H1 (cell line): ENCODE measurements at regions not wholly inside any gene's neighbourhood (a gene's known extent, or its start where the extent isn't known, plus 50 kb on each side); places are given as distances from the start of the nearest gene placed in this dataset.

Experiments used
- CTCF ChIA-PET: fragments of 300-600 bp; sonication (Branson Sonifier 250); formaldehyde crosslinking; loops from one replicate; lab custom pipeline; 2021; ENCODE audit not compliant: partially characterized antibody; lab: Charles Lee
- POLR2A ChIA-PET: fragments of 300-600 bp; sonication (Branson Sonifier 250); formaldehyde crosslinking; loops from one replicate; lab custom pipeline; 2021; ENCODE audit warnings: inconsistent platforms; ENCODE audit not compliant: partially characterized antibody; lab: Charles Lee
- DNase-seq, 2 experiments: peaks; one replicate each; pipeline versions ENCODE4 v3.0.0 to v3.0.0-alpha.2; 2010 to 2022; ENCODE audit warnings: low spot score in 2 of 2, low read depth in 1 of 2, mixed read lengths in 1 of 2
- FAIRE-seq: peaks from 2 replicates; lab custom pipeline; 2011; peaks lifted over from hg19 to GRCh38; lab: Jason Lieb, UNC
- H2AFZ ChIP-seq: 2 replicates; pipeline ENCODE4 v1.8.1; 2012; ENCODE audit warnings: low read length, inconsistent platforms
- H2AK5ac ChIP-seq: 2 replicates; pipeline ENCODE4 v1.6.1; 2013; ENCODE audit warnings: low read depth, low read length
- H2BK120ac ChIP-seq: replicated peaks from 2 replicates; pipeline ENCODE3; 2013; ENCODE audit warnings: low read depth, low read length, inconsistent platforms
- H2BK12ac ChIP-seq: 2 replicates; pipeline ENCODE4 v1.6.1; 2013; ENCODE audit warnings: low read depth, low read length
- H2BK15ac ChIP-seq: 2 replicates; pipeline ENCODE4 v1.6.1; 2013; ENCODE audit warnings: low read length
- H2BK20ac ChIP-seq: 2 replicates; pipeline ENCODE4 v1.6.1; 2013; ENCODE audit warnings: low read length
- H2BK5ac ChIP-seq: 2 replicates; pipeline ENCODE4 v1.6.1; 2013; ENCODE audit warnings: low read depth, low read length
- H3K14ac ChIP-seq: 2 replicates; pipeline ENCODE4 v1.6.1; 2013; ENCODE audit warnings: inconsistent platforms; ENCODE audit not compliant: insufficient read length
- H3K18ac ChIP-seq: 2 replicates; pipeline ENCODE4 v1.6.1; 2013; ENCODE audit warnings: low read length; ENCODE audit errors: extremely low read depth
- H3K23ac ChIP-seq: 2 replicates; pipeline ENCODE4 v1.6.1; 2013; ENCODE audit warnings: inconsistent platforms; ENCODE audit not compliant: insufficient read length
- H3K23me2 ChIP-seq: 2 replicates; pipeline ENCODE4 v1.6.1; 2013; ENCODE audit warnings: low read depth, low read length
- H3K27ac ChIP-seq: 2 replicates; pipeline ENCODE4 v1.6.1; 2011; ENCODE audit warnings: low read depth, low read length, inconsistent platforms
- H3K27me3 ChIP-seq, 4 experiments: replicated peaks in 1 of 4; 1 replicate in 1 of 4; 2 replicates in 3 of 4; pipeline versions ENCODE4 v1.6.1 to v1.8.1; 2011 to 2013; ENCODE audit warnings: low read length in 3 of 4, mild to moderate bottlenecking in 3 of 4, inconsistent platforms in 2 of 4, mixed read lengths in 2 of 4, moderate library complexity in 1 of 4; ENCODE audit not compliant: control insufficient read depth in 3 of 4, insufficient read depth in 3 of 4; ENCODE audit errors: extremely low read depth in 1 of 4
- H3K36me3 ChIP-seq, 4 experiments: 2 replicates each; pipeline versions ENCODE4 v1.6.1 to v1.8.1; 2011 to 2013; ENCODE audit warnings: mild to moderate bottlenecking in 4 of 4, low read length in 3 of 4, moderate library complexity in 2 of 4, control low read depth in 1 of 4, inconsistent platforms in 1 of 4; ENCODE audit not compliant: insufficient read depth in 4 of 4, control insufficient read depth in 2 of 4
- H3K4ac ChIP-seq: replicated peaks from 2 replicates; pipeline ENCODE3; 2013; ENCODE audit warnings: low read length, low read depth, mixed read lengths, inconsistent platforms; ENCODE audit not compliant: insufficient read length
- H3K4me1 ChIP-seq, 4 experiments: replicated peaks in 1 of 4; 1 replicate in 1 of 4; 2 replicates in 3 of 4; pipeline versions ENCODE4 v1.6.1 to v1.8.1; 2011 to 2013; ENCODE audit warnings: low read length in 3 of 4, inconsistent platforms in 2 of 4, mixed read lengths in 1 of 4; ENCODE audit not compliant: insufficient read depth in 4 of 4, control insufficient read depth in 3 of 4
- H3K4me2 ChIP-seq, 2 experiments: 2 replicates each; pipeline versions ENCODE4 v1.6.1 to v1.8.1; 2011 to 2013; ENCODE audit warnings: low read depth in 2 of 2, low read length in 2 of 2, control low read depth in 1 of 2, inconsistent platforms in 1 of 2, mild to moderate bottlenecking in 1 of 2; ENCODE audit not compliant: insufficient read depth in 1 of 2
- H3K4me3 ChIP-seq, 4 experiments: fragments of 200-600, 300-600 bp in 1 of 4; sonication (generic), shearing (Covaris generic), sonication (Bioruptor Twin) in 1 of 4; 2 replicates each; pipeline versions ENCODE4 v1.5.1 to v1.8.1; 2011 to 2016; ENCODE audit warnings: low read length in 4 of 4, low read depth in 3 of 4, control low read depth in 2 of 4, inconsistent platforms in 2 of 4, mild to moderate bottlenecking in 2 of 4, mixed read lengths in 1 of 4, moderate library complexity in 1 of 4; ENCODE audit not compliant: insufficient read depth in 2 of 4; ENCODE audit errors: extremely low read depth in 1 of 4
- H3K56ac ChIP-seq: replicated peaks from 2 replicates; pipeline ENCODE3; 2013; ENCODE audit warnings: low read depth, mild to moderate bottlenecking, mixed read lengths, low read length, inconsistent platforms; ENCODE audit not compliant: insufficient read length
- H3K79me1 ChIP-seq: 2 replicates; pipeline ENCODE4 v1.6.1; 2013; ENCODE audit warnings: low read depth, low read length, control low read depth
- H3K79me2 ChIP-seq, 2 experiments: 2 replicates each; pipeline versions ENCODE4 v1.6.1 to v1.8.1; 2012 to 2013; ENCODE audit warnings: low read length in 2 of 2, mild to moderate bottlenecking in 2 of 2, inconsistent platforms in 1 of 2; ENCODE audit not compliant: insufficient read depth in 2 of 2, control insufficient read depth in 1 of 2
- H3K9ac ChIP-seq, 4 experiments: replicated peaks in 1 of 4; 1 replicate in 1 of 4; 2 replicates in 3 of 4; pipeline versions ENCODE4 v1.6.1 to v1.8.1; 2011 to 2013; ENCODE audit warnings: low read depth in 3 of 4, low read length in 3 of 4, control low read depth in 2 of 4, mild to moderate bottlenecking in 2 of 4, moderate library complexity in 2 of 4, inconsistent platforms in 1 of 4; ENCODE audit errors: extremely low read depth in 1 of 4
- H3K9me3 ChIP-seq, 2 experiments: 2 replicates each; pipeline versions ENCODE4 v1.6.1 to v1.8.1; 2012 to 2013; ENCODE audit warnings: mild to moderate bottlenecking in 2 of 2, moderate library complexity in 2 of 2, control low read depth in 1 of 2, inconsistent platforms in 1 of 2, low read depth in 1 of 2, low read length in 1 of 2, mixed read lengths in 1 of 2; ENCODE audit not compliant: insufficient read depth in 2 of 2
- H4K20me1 ChIP-seq, 2 experiments: replicated peaks in 1 of 2; 2 replicates each; pipeline versions ENCODE3 to v1.8.1; 2011 to 2013; ENCODE audit warnings: inconsistent platforms in 2 of 2, low read length in 2 of 2, mild to moderate bottlenecking in 1 of 2; ENCODE audit not compliant: insufficient read depth in 2 of 2, control insufficient read depth in 1 of 2
- H4K5ac ChIP-seq: 2 replicates; pipeline ENCODE4 v1.6.1; 2013; ENCODE audit warnings: low read length, low read depth, mixed read lengths, inconsistent platforms; ENCODE audit not compliant: insufficient read length
- H4K8ac ChIP-seq: 2 replicates; pipeline ENCODE4 v1.8.0; 2013; ENCODE audit warnings: mild to moderate bottlenecking, moderate library complexity, low read length, inconsistent platforms; ENCODE audit not compliant: insufficient read depth; ENCODE audit errors: extremely low read depth
- H4K91ac ChIP-seq: replicated peaks from 2 replicates; pipeline ENCODE3; 2013; ENCODE audit warnings: low read length, mixed read lengths, inconsistent platforms; ENCODE audit not compliant: insufficient read length
- BACH1 ChIP-seq: IDR thresholded peaks from 2 replicates; pipeline ENCODE4 v1.6.1; 2012; ENCODE audit warnings: low read length, improper control_type of control experiment
- BRCA1 ChIP-seq: IDR thresholded peaks from 2 replicates; pipeline ENCODE4 v1.6.1; 2012; ENCODE audit warnings: low read depth, low read length, improper control_type of control experiment
- RAD21 ChIP-seq, 2 experiments: IDR thresholded peaks in 1 of 2; conservative IDR thresholded peaks in 1 of 2; 2 replicates each; pipeline ENCODE4 v1.6.1; 2011; ENCODE audit warnings: low read depth in 2 of 2, low read length in 2 of 2, improper control_type of control experiment in 1 of 2, inconsistent platforms in 1 of 2, mild to moderate bottlenecking in 1 of 2, moderate library complexity in 1 of 2
- RNF2 ChIP-seq: fragments of 200-900, 300-1000 bp; sonication (generic); IDR thresholded peaks from 2 replicates; pipeline ENCODE4 v1.7.1; 2016; ENCODE audit warnings: borderline replicate concordance, low read depth, mild to moderate bottlenecking, antibody characterized with exemption, low read length; ENCODE audit not compliant: poor library complexity, severe bottlenecking; ENCODE audit errors: missing control alignments
- RXRA ChIP-seq: IDR thresholded peaks from 2 replicates; pipeline ENCODE4 v1.6.1; 2011; ENCODE audit warnings: low read depth, mild to moderate bottlenecking, low read length, moderate library complexity; ENCODE audit not compliant: insufficient read depth
- SIN3A ChIP-seq, 2 experiments: IDR thresholded peaks in 1 of 2; conservative IDR thresholded peaks in 1 of 2; 2 replicates each; pipeline ENCODE4 v1.6.1; 2011 to 2012; ENCODE audit warnings: low read length in 2 of 2, improper control_type of control experiment in 1 of 2, low read depth in 1 of 2, mild to moderate bottlenecking in 1 of 2
- WGBS, 2 experiments: shearing (Covaris generic) in 1 of 2; methylation state at CpG; one replicate each; pipeline versions ENCODE4 v1.1.6 to v1.1.7; 2013 to 2015; ENCODE audit warnings: low lambda C conversion rate in 2 of 2, mixed read lengths in 2 of 2, inconsistent platforms in 1 of 2, low coverage in 1 of 2, missing lambda C conversion rate in 1 of 2; ENCODE audit not compliant: insufficient replicate concordance in 2 of 2, insufficient coverage in 1 of 2, insufficient read length in 1 of 2; ENCODE audit errors: extremely low coverage in 1 of 2, missing lambda C conversion rate in 1 of 2; 5-methylcytosine and 5-hydroxymethylcytosine counted together
- TF ChIP-seq, protein P1 (sequence below), 3 experiments: IDR thresholded peaks; 1 replicate in 2 of 3; 2 replicates in 1 of 3; pipeline versions ENCODE4 v1.5.1 to v1.6.1; 2011; ENCODE audit warnings: low read length in 3 of 3, mild to moderate bottlenecking in 3 of 3, inconsistent platforms in 2 of 3, low read depth in 1 of 3, moderate library complexity in 1 of 3; ENCODE audit not compliant: insufficient read depth in 1 of 3; ENCODE audit errors: control extremely low read depth in 1 of 3
- TF ChIP-seq, protein P2 (sequence below): IDR thresholded peaks from 2 replicates; pipeline ENCODE4 v1.6.1; 2011; ENCODE audit warnings: low read length, improper control_type of control experiment

DNA sequence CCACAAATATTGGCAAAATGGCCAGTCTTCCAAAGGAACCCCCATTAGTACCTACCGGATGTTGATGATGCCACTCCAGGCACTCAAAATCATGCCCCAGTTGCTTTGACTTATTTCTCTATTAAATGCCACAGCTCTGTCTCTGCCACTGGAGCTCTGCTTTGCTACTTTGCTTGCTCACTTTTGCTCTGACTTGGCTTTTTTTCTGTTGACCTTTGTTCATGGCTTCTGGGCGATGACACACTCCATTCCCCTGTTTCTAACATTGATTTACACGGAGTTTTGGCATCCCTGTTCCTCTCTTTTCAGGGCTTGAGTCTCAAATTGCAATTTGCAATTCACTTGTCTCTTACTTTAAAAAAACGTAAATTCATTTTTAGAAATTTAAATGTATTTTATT is 217.1 kb upstream of the SPRY2 start:
- H3K56ac ChIP-seq: no peak overlapping the region
- no peak overlapping the region for H3K23ac ChIP-seq
- no peak overlapping the region for H4K91ac ChIP-seq
- H3K27me3 ChIP-seq: no peaks in the 10 kb centered on the region
- TF ChIP-seq, protein P1, sequence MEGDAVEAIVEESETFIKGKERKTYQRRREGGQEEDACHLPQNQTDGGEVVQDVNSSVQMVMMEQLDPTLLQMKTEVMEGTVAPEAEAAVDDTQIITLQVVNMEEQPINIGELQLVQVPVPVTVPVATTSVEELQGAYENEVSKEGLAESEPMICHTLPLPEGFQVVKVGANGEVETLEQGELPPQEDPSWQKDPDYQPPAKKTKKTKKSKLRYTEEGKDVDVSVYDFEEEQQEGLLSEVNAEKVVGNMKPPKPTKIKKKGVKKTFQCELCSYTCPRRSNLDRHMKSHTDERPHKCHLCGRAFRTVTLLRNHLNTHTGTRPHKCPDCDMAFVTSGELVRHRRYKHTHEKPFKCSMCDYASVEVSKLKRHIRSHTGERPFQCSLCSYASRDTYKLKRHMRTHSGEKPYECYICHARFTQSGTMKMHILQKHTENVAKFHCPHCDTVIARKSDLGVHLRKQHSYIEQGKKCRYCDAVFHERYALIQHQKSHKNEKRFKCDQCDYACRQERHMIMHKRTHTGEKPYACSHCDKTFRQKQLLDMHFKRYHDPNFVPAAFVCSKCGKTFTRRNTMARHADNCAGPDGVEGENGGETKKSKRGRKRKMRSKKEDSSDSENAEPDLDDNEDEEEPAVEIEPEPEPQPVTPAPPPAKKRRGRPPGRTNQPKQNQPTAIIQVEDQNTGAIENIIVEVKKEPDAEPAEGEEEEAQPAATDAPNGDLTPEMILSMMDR (IDR thresholded peaks at IDR 0.05; ENCODE audit: control extremely low read depth in 1 of 3, insufficient read depth in 1 of 3, low read depth in 1 of 3, low read length in 3 of 3): no peak
- TF ChIP-seq RNF2: no peak
- TF ChIP-seq, protein P2, sequence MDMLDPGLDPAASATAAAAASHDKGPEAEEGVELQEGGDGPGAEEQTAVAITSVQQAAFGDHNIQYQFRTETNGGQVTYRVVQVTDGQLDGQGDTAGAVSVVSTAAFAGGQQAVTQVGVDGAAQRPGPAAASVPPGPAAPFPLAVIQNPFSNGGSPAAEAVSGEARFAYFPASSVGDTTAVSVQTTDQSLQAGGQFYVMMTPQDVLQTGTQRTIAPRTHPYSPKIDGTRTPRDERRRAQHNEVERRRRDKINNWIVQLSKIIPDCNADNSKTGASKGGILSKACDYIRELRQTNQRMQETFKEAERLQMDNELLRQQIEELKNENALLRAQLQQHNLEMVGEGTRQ: no peak
- no peak for TF ChIP-seq RAD21 (IDR thresholded peaks at IDR 0.05 in 1 of 2, conservative IDR thresholded peaks at IDR 0.05 in 1 of 2; ENCODE audit: low read depth in 2 of 2, low read length in 2 of 2)
- no peak for TF ChIP-seq RXRA
- no peak for TF ChIP-seq BRCA1
- no peak for TF ChIP-seq SIN3A (conservative IDR thresholded peaks at IDR 0.05 in 1 of 2, IDR thresholded peaks at IDR 0.05 in 1 of 2; ENCODE audit: low read depth in 1 of 2, low read length in 2 of 2)
- TF ChIP-seq BACH1: no peak
- TF ChIP-seq, all 59 proteins: peak for 0
- Histone ChIP-seq H3K9me3 (no peaks in the 10 kb centered on the region), H4K20me1 (no peaks in the 10 kb centered on the region), H2BK12ac (no peak overlapping the region), H3K79me1 (no peaks in the 10 kb centered on the region), H3K4me3 (no peak overlapping the region), H2BK15ac (no peak overlapping the region), H3K14ac (no peak overlapping the region), H2BK5ac (no peak overlapping the region), H2BK120ac (no peak overlapping the region), H3K4me2 (no peak overlapping the region), H2AFZ (peak overlapping the region; percentile 88), H3K36me3 (no peaks in the 10 kb centered on the region), H4K8ac (no peak overlapping the region), H3K23me2 (no peaks in the 10 kb centered on the region), H3K9ac (no peak overlapping the region), H3K79me2 (no peaks in the 10 kb centered on the region), H3K27ac (no peak overlapping the region), H4K5ac (no peak overlapping the region), H2AK5ac (no peak overlapping the region), H3K18ac (no peak overlapping the region), H3K4ac (no peak overlapping the region), H3K4me1 (no peaks in the 10 kb centered on the region), H2BK20ac (no peak overlapping the region)
- DNase-seq (no peak), FAIRE-seq (no peak)
- ChIA-PET POLR2A (no interaction called here), CTCF (no interaction called here)
- 77% methylated on average over 4 of the region's 4 CpGs; no CpG with 5 or more reads in 1 of the 2 experiments for WGBS, 2 experiments
